Fibroblast of lung (primary cell): ENCODE measurements at regions not wholly inside any gene's neighbourhood (a gene's known extent, or its start where the extent isn't known, plus 50 kb on each side); places are given as distances from the start of the nearest gene placed in this dataset.

Experiments used
- DNase-seq, 2 donors: peaks; one replicate each; pipeline versions ENCODE4 v3.0.0 to v3.0.0-alpha.2; 2010; ENCODE audit warnings: low read depth in 2 of 2
- H2AFZ ChIP-seq: 2 replicates; pipeline ENCODE4 v1.5.1; 2012; ENCODE audit warnings: low read length, control low read depth, inconsistent platforms
- H3K27ac ChIP-seq: 2 replicates; pipeline ENCODE4 v1.5.1; 2011; ENCODE audit warnings: low read length, control low read depth; ENCODE audit not compliant: insufficient read depth
- H3K27me3 ChIP-seq: 2 replicates; pipeline ENCODE4 v1.5.1; 2011; ENCODE audit warnings: mild to moderate bottlenecking, low read length; ENCODE audit not compliant: control insufficient read depth, insufficient read depth
- H3K36me3 ChIP-seq: 2 replicates; pipeline ENCODE4 v1.5.1; 2011; ENCODE audit warnings: low read length; ENCODE audit not compliant: control insufficient read depth, insufficient read depth
- H3K4me1 ChIP-seq: 2 replicates; pipeline ENCODE4 v1.5.1; 2011; ENCODE audit warnings: low read length; ENCODE audit not compliant: control insufficient read depth, insufficient read depth; ENCODE audit errors: extremely low read depth
- H3K4me2 ChIP-seq: 2 replicates; pipeline ENCODE4 v1.5.1; 2011; ENCODE audit warnings: low read length, control low read depth; ENCODE audit not compliant: insufficient read depth; ENCODE audit errors: extremely low read depth
- H3K4me3 ChIP-seq, 4 experiments: fragments of 200-600 bp in 1 of 4; sonication (generic) in 1 of 4; replicated peaks in 1 of 4; 2 replicates each; pipeline ENCODE4 v1.5.1; 2011 to 2016; ENCODE audit warnings: low read length in 4 of 4, low read depth in 3 of 4, mild to moderate bottlenecking in 3 of 4, control low read depth in 2 of 4, inconsistent platforms in 1 of 4, mixed read lengths in 1 of 4; ENCODE audit not compliant: insufficient read depth in 1 of 4; ENCODE audit errors: control extremely low read depth in 1 of 4
- H3K79me2 ChIP-seq: 2 replicates; pipeline ENCODE4 v1.5.1; 2012; ENCODE audit warnings: mild to moderate bottlenecking, low read length, inconsistent platforms; ENCODE audit not compliant: control insufficient read depth, insufficient read depth
- H3K9ac ChIP-seq: 2 replicates; pipeline ENCODE4 v1.5.1; 2011; ENCODE audit warnings: mild to moderate bottlenecking, low read length, control low read depth; ENCODE audit not compliant: insufficient read depth
- H3K9me3 ChIP-seq: 2 replicates; pipeline ENCODE4 v1.5.1; 2012; ENCODE audit warnings: low read depth, low read length; ENCODE audit not compliant: control insufficient read depth, insufficient read depth
- H4K20me1 ChIP-seq: 2 replicates; pipeline ENCODE4 v1.5.1; 2011; ENCODE audit warnings: low read length; ENCODE audit not compliant: control insufficient read depth, insufficient read depth; ENCODE audit errors: extremely low read depth
- EZH2 ChIP-seq: IDR thresholded peaks from 2 replicates; pipeline ENCODE4 v1.5.1; 2012; ENCODE audit warnings: low read length, control low read depth, mild to moderate bottlenecking; ENCODE audit errors: missing control alignments
- TF ChIP-seq, protein P1 (sequence below), 2 donors: IDR thresholded peaks in 1 of 2; conservative IDR thresholded peaks in 1 of 2; 1 replicate in 1 of 2; 2 replicates in 1 of 2; pipeline ENCODE4 v1.5.1; 2011 to 2012; ENCODE audit warnings: low read length in 2 of 2, control low read depth in 1 of 2, inconsistent platforms in 1 of 2, low read depth in 1 of 2, mild to moderate bottlenecking in 1 of 2

DNA sequence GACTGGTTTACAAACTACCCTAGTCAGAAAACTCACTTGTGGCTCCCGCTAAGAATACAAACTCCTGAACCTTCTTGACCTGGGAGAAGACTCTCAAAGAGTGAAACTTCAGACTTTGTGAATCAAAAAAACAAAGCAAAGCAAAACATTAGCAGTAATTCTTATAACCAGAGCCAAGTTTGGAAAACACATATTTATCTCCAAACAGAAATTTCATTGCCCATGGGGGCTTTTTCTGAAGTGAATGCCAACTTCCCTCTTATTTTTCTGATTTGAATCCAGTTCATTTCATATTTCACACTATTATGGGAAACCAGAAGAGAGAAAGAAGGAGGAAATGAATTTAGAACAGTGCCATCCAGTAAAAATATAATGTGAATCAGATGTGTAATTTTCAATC lies 55.7 kb upstream of the ZNF385D start:
- no peaks in the 10 kb centered on the region for H3K9me3 ChIP-seq
- TF ChIP-seq, protein P1, sequence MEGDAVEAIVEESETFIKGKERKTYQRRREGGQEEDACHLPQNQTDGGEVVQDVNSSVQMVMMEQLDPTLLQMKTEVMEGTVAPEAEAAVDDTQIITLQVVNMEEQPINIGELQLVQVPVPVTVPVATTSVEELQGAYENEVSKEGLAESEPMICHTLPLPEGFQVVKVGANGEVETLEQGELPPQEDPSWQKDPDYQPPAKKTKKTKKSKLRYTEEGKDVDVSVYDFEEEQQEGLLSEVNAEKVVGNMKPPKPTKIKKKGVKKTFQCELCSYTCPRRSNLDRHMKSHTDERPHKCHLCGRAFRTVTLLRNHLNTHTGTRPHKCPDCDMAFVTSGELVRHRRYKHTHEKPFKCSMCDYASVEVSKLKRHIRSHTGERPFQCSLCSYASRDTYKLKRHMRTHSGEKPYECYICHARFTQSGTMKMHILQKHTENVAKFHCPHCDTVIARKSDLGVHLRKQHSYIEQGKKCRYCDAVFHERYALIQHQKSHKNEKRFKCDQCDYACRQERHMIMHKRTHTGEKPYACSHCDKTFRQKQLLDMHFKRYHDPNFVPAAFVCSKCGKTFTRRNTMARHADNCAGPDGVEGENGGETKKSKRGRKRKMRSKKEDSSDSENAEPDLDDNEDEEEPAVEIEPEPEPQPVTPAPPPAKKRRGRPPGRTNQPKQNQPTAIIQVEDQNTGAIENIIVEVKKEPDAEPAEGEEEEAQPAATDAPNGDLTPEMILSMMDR (conservative IDR thresholded peaks at IDR 0.05 in 1 of 2, IDR thresholded peaks at IDR 0.05 in 1 of 2; ENCODE audit: low read depth in 1 of 2, low read length in 2 of 2) = no peak
- no peak for TF ChIP-seq EZH2
- no peak for DNase-seq

DNA sequence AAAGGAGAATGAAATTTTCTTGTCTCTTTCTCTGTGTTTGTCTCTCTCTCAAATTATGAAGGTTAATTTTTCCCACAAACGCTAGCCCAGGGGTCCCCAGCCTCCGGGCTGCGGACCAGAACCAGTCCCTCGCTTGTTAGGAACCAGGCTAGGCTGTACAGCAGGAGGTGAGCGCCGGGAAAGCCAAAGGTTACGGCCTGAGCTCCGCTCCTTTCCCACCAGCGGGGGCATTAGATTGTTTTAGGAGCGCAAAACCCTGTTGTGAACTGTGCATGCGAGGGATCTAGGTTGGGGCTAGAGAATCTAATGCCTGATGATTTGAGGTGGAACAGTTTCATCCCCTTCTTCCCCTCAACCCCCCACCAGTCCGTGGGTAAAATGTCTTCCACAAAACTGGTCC lies 74.7 kb upstream of the ZNF385D start:
- Histone ChIP-seq H4K20me1 (no peaks in the 10 kb centered on the region), H3K36me3 (no peaks in the 10 kb centered on the region), H3K4me2 (no peak overlapping the region), H2AFZ (no peak overlapping the region), H3K79me2 (no peaks in the 10 kb centered on the region), H3K4me3 (no peak overlapping the region), H3K27ac (no peak overlapping the region), H3K9ac (no peak overlapping the region), H3K4me1 (no peaks in the 10 kb centered on the region), H3K9me3 (no peaks in the 10 kb centered on the region), H3K27me3 (no peaks in the 10 kb centered on the region)
- TF ChIP-seq EZH2 = no peak
- TF ChIP-seq, protein P1 (conservative IDR thresholded peaks at IDR 0.05 in 1 of 2, IDR thresholded peaks at IDR 0.05 in 1 of 2; ENCODE audit: low read depth in 1 of 2, low read length in 2 of 2) = no peak
- no peak for DNase-seq

More for the DNA sequence above, 55.7 kb upstream of the ZNF385D start:
- Histone ChIP-seq H3K4me1 (no peaks in the 10 kb centered on the region), H3K9ac (no peak overlapping the region), H3K4me2 (no peak overlapping the region), H3K4me3 (no peak overlapping the region), H2AFZ (no peak overlapping the region), H3K27ac (no peak overlapping the region), H3K79me2 (no peaks in the 10 kb centered on the region), H3K36me3 (no peaks in the 10 kb centered on the region), H4K20me1 (no peaks in the 10 kb centered on the region), H3K27me3 (no peaks in the 10 kb centered on the region)

DNA sequence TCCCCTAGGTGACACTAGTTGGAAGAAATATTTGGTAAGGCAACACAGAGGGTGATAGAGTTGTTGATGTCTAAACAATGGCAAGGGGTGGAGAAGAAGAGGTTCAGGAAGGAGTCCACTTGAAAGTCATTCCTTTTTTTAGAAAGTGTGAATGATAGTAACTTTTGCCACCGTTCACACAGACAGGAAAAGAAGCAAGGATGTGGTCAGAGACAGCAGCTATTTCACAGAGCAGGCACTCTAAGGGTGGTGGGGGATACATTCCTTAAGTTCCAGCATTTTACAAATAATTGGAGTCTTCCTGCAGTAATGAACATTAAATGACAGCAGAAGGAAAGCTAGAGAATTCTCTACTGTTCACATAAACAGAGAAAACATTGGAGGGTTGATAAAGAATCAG lies 75.4 kb upstream of the ZNF385D start:
- no peaks in the 10 kb centered on the region for H3K9me3 ChIP-seq
- H2AFZ ChIP-seq = no peak overlapping the region
- no peak overlapping the region for H3K27ac ChIP-seq
- no peaks in the 10 kb centered on the region for H4K20me1 ChIP-seq
- H3K4me1 ChIP-seq = no peaks in the 10 kb centered on the region
- H3K4me2 ChIP-seq = no peak overlapping the region
- no peaks in the 10 kb centered on the region for H3K36me3 ChIP-seq
- no peak overlapping the region for H3K4me3 ChIP-seq
- no peak overlapping the region for H3K9ac ChIP-seq
- H3K79me2 ChIP-seq = no peaks in the 10 kb centered on the region
- H3K27me3 ChIP-seq = no peaks in the 10 kb centered on the region
- peak in 1 of 2 donors; percentile 64 for DNase-seq
- TF ChIP-seq, protein P1 (conservative IDR thresholded peaks at IDR 0.05 in 1 of 2, IDR thresholded peaks at IDR 0.05 in 1 of 2; ENCODE audit: low read depth in 1 of 2, low read length in 2 of 2) = no peak
- no peak for TF ChIP-seq EZH2
